HS-5 (cell line): ENCODE measurements at regions not wholly inside any gene's neighbourhood (a gene's known extent, or its start where the extent isn't known, plus 50 kb on each side); places are given as distances from the start of the nearest gene placed in this dataset.
"Not testable (repeated sequence)": the region's sequence is repeated elsewhere in the genome, so short reads cannot be mapped to it uniquely, and the experiment has no call there.

Experiments used
- DNase-seq: peaks from one replicate; pipeline ENCODE4 v3.0.0-alpha.2; 2012; ENCODE audit warnings: low read depth

- DNase-seq: no peak
Measured at GRCh38 chr5:155772009-155772662, 554.8 kb upstream of the SGCD start.

GRCh38 chr5:155773680-155774079, 553.3 kb upstream of the SGCD start:
- no peak for DNase-seq

GRCh38 chr5:155780260-155780659, 546.7 kb upstream of the SGCD start:
- no peak for DNase-seq

- no peak for DNase-seq
Measured at GRCh38 chr5:155783246-155783645, 543.7 kb upstream of the SGCD start.

DNA sequence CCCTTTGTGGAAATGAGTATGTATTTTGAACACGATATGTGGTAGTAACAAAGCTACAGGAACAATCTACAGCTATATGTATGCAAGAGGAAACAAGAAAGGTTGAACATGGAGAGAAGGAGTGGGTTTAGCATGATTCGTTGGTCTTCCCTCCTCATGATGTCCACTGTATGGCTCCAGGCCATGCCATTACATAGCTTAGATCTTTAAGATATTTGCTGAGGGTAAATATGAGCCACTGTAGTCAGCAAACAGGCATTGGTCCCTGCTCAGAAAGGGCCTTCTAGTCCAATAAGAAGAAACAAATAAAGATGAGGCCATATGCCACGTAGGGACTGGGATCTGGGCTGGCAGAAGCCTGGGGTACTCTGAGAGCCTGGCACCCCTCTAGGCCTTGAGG, 543.2 kb upstream of the SGCD start:
- DNase-seq: no peak

DNA sequence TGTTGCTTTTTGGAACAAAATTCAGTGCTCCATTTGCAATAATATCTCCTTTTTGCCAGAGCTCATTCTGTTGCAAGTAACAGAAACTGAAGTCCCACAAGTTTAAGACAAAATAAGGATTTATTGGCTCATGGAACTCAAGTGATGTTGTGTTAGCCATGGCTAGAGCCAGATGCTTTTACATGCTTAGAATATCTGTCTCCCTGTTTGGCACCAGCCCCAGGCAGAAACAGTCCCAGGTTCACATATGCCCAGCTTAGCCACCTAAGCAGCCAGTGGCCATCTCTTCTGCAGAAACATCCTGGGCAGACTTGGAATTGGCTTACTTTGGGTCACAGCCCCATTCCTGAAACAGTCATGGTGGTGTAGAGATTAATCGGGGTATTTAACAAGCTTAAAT, 540.9 kb upstream of the SGCD start:
- DNase-seq: no peak

DNA sequence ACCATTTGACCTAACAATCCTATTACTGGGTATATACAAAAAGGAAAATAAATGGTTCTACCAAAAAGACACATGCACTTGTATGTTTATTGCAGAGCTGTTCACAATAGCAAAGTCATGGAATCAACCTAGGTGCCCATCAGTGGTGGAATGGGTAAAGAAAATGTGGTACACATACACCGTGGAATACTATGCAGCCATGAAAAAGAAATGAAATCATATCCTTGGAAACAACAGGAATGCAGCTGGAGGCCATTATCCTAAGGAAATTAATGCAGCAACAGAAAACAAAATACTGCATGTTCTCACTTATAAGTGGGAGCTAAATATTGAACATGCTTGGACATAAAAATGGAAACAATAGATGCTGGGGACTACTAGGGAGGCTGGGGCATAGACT, 534.1 kb upstream of the SGCD start:
- no peak for DNase-seq

DNA sequence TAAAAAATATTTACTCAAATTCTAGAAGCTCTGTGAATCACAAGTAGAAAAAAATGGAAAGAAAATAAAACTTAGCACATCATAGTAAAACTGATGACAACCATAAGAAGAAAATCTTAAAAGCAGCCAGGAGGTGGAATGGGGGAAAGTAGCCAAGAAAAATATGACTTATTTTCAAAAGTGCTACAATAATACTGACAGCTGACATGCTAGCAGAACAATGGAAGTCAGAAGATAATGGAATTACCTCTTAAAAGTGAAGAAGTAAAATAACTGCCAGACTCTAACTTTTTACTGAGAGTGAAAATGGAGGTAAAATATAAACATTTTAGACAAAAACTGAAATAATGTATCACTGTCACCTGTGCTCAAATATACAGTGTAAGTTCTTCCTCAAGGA, 532.2 kb upstream of the SGCD start:
- DNase-seq: no peak

DNA sequence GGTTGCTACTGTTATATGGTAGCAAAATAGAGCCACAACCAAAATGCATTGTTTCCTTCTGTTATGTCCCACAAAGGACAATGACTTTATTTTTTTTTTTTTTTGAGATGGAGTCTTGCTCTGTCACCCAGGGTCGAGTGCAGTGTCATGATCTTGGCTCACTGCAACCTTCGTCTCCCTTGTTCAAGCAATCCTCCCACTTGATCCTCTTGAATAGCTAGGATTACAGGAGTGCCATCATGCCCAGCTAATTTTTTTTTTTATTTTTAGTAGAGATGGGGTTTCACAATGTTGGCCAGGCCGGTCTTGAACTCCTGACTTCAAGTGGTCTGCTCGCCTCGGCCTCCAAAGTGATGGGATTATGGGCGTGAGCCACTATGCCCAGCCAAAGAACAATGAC, 527.7 kb upstream of the SGCD start:
- no peak for DNase-seq

DNA sequence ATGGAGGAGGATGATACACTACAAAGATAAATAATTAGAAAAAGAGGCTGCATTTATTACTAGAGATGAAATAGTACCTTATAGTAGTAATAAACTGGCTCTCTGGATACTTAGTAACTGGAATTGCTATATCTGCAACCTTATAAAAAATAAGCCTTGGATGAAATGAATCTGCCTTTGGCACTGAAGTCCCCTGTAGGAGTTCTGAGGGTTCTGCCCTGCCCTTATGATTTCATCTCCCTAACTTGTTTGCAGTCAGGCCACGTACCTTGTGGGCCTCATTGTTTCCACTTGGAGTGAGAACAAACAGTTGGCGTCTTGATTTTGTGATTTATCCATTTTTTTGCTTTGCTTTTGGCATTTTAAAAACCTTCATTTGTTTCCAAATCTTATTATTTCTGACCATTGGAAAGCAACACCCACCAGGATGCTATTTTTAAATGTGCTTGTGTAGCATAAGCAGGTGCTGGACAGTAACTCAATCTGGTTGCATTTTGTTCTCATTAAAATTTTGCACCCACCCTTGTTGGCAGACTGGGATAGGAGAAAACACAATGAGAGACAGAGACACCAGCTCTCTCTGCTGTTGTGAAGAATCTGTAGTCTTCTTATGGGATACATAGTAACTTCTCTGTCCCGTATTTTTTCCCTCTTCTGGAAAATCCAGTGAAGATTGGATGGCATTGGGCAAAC, 518.9 kb upstream of the SGCD start:
- DNase-seq: no peak

DNA sequence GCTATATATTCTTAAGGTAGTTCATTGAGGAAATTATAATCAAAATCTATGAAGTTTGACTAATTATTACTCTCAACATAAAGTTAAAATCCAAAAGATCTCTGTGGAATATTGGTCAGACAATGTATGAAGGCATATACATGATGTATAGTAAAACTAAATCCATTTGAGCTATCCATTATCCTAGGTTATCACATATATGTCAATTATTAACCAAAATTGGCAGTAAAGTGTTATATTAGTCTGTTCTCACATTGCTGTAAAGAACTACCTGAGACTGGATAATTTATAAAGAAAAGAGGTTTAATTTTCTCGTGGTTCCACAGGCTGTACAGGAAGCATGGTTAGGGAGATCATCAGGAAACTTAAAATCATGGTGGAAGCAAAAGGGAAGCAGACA, 511.7 kb upstream of the SGCD start:
- no peak for DNase-seq

DNA sequence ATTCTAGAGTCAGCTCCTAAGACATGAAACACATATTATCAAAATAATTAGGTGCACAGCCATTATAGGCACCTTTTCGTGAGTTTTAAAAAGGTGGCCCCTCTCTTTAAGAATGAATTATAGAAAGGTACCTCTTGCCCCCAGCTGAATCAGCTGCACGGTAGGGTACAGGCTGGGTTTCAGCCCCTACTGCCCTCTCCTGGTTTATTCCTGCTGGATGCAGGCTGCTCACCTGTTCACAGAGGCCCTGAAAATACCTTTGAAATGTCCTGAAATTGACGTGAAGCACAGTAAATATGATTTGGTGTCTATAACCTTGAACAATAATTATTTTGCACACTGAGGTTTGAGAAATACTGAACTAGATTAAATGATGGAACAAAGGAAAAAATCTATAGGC, 504.8 kb upstream of the SGCD start:
- DNase-seq: no peak

- no peak for DNase-seq
Measured at GRCh38 chr5:155826611-155827507, 500.1 kb upstream of the SGCD start.

GRCh38 chr5:155827508-155827815, 499.5 kb upstream of the SGCD start:
- DNase-seq: not testable (repeated sequence)

DNA sequence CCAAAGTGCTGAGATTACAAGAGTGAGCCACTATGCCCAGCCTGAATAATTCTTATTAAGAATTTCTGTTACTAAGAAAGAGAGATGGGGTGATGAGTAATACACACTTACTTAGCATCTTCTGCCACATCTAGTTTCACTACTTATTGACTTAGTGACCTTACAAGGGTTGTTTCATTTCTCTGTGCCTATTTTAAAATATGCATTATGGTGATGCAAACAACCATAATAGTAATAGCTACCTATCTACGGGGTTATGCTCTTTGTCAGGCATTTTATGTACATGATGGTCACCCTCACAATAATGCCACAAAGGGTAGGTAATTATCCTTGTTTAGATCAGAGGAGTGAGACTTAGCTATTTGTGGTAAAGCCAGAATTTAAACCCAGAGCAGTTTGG, 499.0 kb upstream of the SGCD start:
- no peak for DNase-seq

DNA sequence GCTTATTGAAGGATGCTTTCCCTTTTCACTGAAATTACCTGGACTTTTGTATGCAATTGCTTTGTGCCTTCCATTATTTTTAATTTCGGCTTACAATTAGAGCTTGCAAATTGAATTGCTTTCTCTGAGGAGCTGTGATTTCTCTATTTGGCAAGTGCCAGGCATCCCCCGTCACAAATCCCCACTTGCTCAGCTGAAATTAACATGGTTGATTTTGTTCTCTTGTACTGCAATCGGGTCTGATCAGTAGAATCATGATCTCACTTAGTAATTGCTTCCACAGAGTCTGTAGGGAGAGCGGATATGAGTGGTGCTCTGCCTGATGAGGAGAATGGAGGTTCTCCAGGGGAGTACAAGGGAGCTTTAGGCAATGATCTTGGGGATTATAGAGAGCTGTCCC, 495.5 kb upstream of the SGCD start:
- DNase-seq: no peak

DNA sequence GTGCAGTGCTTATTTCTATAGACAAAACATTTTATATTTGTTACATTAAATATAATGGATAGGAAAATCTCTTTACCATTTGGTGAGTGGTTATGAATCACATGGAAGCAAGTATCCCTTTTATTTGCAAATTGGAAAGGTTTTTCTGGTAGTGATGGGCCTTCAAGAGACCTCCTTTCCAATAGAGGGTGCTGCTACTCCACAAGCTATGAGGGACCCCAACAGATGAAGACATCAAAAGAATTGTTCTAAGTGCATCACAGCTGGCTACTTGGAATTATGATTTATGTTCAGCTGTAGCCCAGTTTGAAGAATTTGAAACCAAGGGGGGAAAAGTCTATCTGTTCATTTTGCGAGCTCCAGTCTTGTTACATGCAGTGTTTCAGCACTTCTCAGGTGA, 493.7 kb upstream of the SGCD start:
- DNase-seq: no peak

GRCh38 chr5:155834271-155834975, 492.5 kb upstream of the SGCD start:
- no peak for DNase-seq

DNA sequence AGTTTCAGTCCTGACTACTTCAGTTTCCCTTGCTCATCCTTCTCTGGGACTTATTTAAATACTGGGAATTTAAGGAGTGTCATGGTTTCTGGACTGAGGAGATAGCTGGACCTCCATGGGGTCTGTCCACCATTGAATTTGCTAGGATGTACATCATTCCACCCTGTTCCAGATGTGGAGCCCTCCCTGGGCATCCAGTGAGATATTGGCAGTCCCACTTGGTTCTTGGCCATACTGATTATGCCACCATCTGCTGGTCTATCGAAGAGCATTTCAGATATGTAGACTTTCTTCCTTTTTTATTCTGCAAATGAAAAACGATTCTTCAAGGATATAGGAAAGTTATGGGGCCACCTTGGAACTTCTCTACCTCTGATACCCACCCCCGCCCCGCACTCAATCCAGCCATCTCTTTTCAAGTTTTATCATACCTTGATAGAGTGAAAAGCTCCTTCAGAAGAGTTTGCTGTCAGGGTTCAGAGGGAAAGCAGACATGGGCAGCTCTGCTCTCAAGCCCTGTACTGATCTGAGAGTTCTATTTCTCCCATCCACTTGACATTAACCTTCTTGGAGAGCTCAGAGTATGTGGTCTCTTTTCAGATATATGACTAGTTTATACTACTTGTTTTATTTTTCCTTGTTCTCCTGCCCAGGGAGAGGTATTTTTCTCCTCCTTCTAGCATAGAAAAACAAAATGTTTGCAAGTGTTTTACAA, 490.7 kb upstream of the SGCD start:
- DNase-seq: no peak

GRCh38 chr5:155838394-155838793, 488.6 kb upstream of the SGCD start:
- no peak for DNase-seq

- no peak for DNase-seq
Measured at GRCh38 chr5:155839251-155840037, 487.5 kb upstream of the SGCD start.
